IPS DF 6.9 (cell line): ENCODE measurements at regions not wholly inside any gene's neighbourhood (a gene's known extent, or its start where the extent isn't known, plus 50 kb on each side); places are given as distances from the start of the nearest gene placed in this dataset.
"Not testable (repeated sequence)": the region's sequence is repeated elsewhere in the genome, so short reads cannot be mapped to it uniquely, and the experiment has no call there.

ENCODE experiments used
- DNase-seq: peaks from one replicate; pipeline ENCODE4 v3.0.0-alpha.2; 2013; ENCODE audit warnings: low read depth, low spot score
- H3K27ac ChIP-seq: one replicate; pipeline ENCODE4 v1.5.1; 2013; ENCODE audit warnings: low read length, control low read depth
- H3K27me3 ChIP-seq: 2 replicates; pipeline ENCODE4 v1.6.1; 2013; ENCODE audit warnings: mild to moderate bottlenecking, low read length; ENCODE audit not compliant: control insufficient read depth, insufficient read depth
- H3K36me3 ChIP-seq: 2 replicates; pipeline ENCODE4 v1.6.1; 2013; ENCODE audit warnings: low read length; ENCODE audit not compliant: control insufficient read depth, insufficient read depth
- H3K4me1 ChIP-seq: 2 replicates; pipeline ENCODE4 v1.6.1; 2013; ENCODE audit warnings: low read length; ENCODE audit not compliant: control insufficient read depth, insufficient read depth
- H3K4me3 ChIP-seq: 2 replicates; pipeline ENCODE4 v1.5.1; 2013; ENCODE audit warnings: mild to moderate bottlenecking, low read length
- H3K9me3 ChIP-seq: 2 replicates; pipeline ENCODE4 v1.6.1; 2013; ENCODE audit warnings: low read length, inconsistent platforms; ENCODE audit not compliant: control insufficient read depth, insufficient read depth
- WGBS: extraction: QIAGEN DNeasy Blood & Tissue Kit; methylation state at CpG from one replicate; pipeline ENCODE4 v1.1.7; 2013; ENCODE audit warnings: mixed read lengths, missing lambda C conversion rate; ENCODE audit not compliant: insufficient read length, insufficient coverage; 5-methylcytosine and 5-hydroxymethylcytosine counted together

- Histone ChIP-seq H3K36me3 (no peaks in the 10 kb centered on the region), H3K27ac (no peak overlapping the region), H3K4me1 (no peaks in the 10 kb centered on the region), H3K4me3 (no peak overlapping the region), H3K9me3 (no peaks in the 10 kb centered on the region), H3K27me3 (no peaks in the 10 kb centered on the region)
- no CpG with 5 or more reads among the region's 3 CpGs for WGBS
- no peak for DNase-seq
Measured at GRCh38 chr1:228836427-228836826, 101.1 kb downstream of the RHOU start.

GRCh38 chr1:228837032-228837431 lies 101.8 kb downstream of the RHOU start:
- WGBS = no CpG with 5 or more reads among the region's 8 CpGs

DNA sequence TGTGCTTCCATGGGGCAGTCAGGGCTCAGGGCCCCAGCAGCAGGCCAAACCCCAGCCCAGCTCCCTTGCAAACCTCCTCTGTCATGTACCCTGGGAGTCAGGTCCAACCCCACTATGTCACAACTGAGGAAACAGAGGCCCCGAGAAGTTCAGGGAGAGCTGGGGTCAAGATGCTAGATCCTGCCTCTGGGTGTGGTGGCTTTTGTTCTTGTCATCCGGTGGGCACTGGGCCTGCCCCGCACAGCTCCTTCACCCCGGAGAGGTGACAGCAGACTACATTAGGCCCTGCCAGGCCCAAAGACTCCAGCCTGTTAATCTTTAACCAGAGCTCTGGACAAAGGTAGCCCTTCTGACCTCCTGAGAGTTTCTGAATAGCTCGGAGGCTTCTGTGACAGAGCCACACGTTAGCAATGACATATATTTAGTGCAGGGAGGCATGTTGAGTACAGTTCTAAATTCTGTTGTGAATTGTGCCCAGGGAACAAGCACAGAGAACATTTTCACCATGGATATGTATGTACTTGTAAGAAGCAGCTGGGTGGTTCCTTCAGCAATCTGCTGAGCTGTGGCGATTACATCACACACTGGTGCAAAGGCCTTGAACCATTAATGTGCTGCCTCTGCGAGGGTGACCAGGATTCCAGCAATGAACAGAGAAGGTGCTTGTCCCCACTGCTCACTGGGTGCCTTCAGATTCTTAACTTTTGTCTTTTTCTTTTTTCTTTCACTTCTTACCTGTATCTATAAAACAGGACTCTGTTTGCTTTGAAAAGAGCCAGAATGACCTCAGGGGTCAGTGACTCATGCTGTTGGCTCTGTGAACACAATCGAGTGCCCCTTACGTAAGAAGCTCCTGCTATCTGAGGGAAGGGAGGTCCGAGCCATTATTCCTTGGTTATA lies 102.8 kb downstream of the RHOU start:
- Histone ChIP-seq H3K9me3 (peaks cover 1% of the 10 kb centered on the region; the same call in 1 of the 2 replicates), H3K27ac (no peak overlapping the region), H3K27me3 (no peaks in the 10 kb centered on the region), H3K36me3 (no peaks in the 10 kb centered on the region), H3K4me3 (no peak overlapping the region), H3K4me1 (no peaks in the 10 kb centered on the region; the same call in 1 of the 2 replicates)
- DNase-seq = no peak
- no CpG with 5 or more reads among the region's 11 CpGs for WGBS

More at GRCh38 chr1:228837032-228837431, 101.8 kb downstream of the RHOU start:
- Histone ChIP-seq H3K27ac (no peak overlapping the region), H3K36me3 (no peaks in the 10 kb centered on the region), H3K4me3 (no peak overlapping the region), H3K27me3 (no peaks in the 10 kb centered on the region), H3K4me1 (no peaks in the 10 kb centered on the region; the same call in 1 of the 2 replicates), H3K9me3 (no peaks in the 10 kb centered on the region)
- DNase-seq = no peak

DNA sequence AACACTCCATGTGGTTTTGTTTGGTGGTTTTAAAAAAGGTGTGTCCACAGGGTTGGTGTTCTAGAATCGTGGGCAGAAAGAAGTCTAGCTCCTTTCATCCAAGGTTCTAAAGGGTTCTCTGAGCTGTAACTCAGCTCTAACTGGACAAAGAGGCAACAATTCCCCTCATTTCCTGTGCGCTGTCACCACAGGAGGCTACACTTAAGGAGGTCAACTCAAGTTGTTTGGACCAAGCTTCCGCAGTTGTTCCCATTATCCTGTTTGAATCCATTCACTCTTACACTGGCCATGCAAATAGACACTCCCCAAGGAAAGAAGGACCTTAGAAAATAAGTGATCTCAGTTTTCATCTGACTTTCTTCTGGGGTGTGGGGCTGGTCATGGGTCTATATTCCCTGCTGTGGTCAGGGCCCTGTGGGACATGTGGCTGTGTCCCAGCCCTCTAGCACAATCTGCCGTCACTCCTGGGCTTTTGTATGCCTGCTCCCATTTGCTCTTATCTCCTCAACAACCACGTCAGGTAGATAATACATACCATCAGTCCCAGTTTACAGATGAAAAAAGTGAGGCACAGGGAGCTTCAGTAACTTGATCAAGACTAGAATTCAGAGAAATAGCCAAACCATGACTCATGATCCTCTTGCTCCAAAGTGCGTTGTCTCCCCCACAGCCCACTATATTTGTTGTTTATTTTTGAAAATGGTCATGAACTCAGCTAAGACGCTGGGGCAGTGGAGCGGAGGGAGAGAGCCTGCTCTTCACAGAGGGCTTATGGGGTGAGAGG lies 103.6 kb downstream of the RHOU start:
- H3K4me3 ChIP-seq = no peak overlapping the region
- no peak for DNase-seq
- WGBS = no CpG with 5 or more reads among the region's 8 CpGs
- no peaks in the 10 kb centered on the region for H3K27me3 ChIP-seq
- H3K36me3 ChIP-seq = no peaks in the 10 kb centered on the region
- H3K4me1 ChIP-seq = no peaks in the 10 kb centered on the region; the same call in 1 of the 2 replicates
- H3K27ac ChIP-seq = no peak overlapping the region
- peaks cover 1% of the 10 kb centered on the region; the same call in 1 of the 2 replicates for H3K9me3 ChIP-seq

GRCh38 chr1:228839656-228840055 lies 104.4 kb downstream of the RHOU start:
- Histone ChIP-seq H3K27me3 (no peaks in the 10 kb centered on the region), H3K27ac (no peak overlapping the region), H3K4me3 (no peak overlapping the region), H3K36me3 (no peaks in the 10 kb centered on the region), H3K9me3 (peaks cover 1% of the 10 kb centered on the region; the same call in 1 of the 2 replicates), H3K4me1 (no peaks in the 10 kb centered on the region; the same call in 1 of the 2 replicates)
- no peak for DNase-seq
- no CpG with 5 or more reads among the region's 6 CpGs for WGBS

GRCh38 chr1:228841632-228842031 lies 106.4 kb downstream of the RHOU start:
- peaks cover 1% of the 10 kb centered on the region; the same call in 1 of the 2 replicates for H3K9me3 ChIP-seq
- no peaks in the 10 kb centered on the region for H3K27me3 ChIP-seq
- 100% methylated on average over 1 of the region's 4 CpGs for WGBS
- DNase-seq = no peak
- no peak overlapping the region for H3K4me3 ChIP-seq
- no peaks in the 10 kb centered on the region for H3K36me3 ChIP-seq
- no peak overlapping the region for H3K27ac ChIP-seq
- no peaks in the 10 kb centered on the region; the same call in 1 of the 2 replicates for H3K4me1 ChIP-seq

DNA sequence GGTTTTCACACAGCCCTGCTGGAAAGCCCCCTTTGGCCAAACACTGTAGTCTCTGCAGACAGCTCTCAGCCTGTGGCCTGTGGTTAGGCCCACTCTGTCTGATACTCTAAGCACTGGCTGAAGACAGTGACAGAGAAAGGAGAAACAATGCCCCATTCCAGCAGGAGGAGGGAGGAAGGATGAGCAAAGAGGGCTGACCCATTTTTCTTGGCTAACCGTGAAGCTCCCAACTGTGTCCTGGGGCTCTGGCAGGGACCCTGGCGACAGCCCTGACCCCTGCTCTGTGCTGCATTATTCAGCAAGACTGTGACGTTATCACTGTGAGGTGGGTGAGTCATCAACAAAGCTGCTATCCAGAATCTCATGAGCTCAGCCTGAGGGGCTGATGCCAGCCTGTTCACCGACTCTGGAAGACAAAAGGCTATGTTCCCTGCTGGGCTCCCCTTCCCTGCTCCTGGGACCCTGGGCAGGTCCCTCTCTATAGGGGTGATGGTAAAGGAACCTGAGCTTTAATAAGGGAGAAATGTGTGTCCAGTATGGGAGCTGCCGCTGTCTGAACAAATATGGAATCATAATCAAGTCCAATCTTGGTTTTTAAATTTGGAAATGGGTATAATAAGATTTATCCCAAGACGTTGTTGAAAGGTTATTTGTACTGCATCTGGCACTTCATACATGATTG lies 107.0 kb downstream of the RHOU start:
- H3K27me3 ChIP-seq = no peaks in the 10 kb centered on the region
- H3K9me3 ChIP-seq = peaks cover 1% of the 10 kb centered on the region; the same call in 1 of the 2 replicates
- no peak overlapping the region for H3K27ac ChIP-seq
- H3K4me1 ChIP-seq = no peaks in the 10 kb centered on the region; the same call in 1 of the 2 replicates
- DNase-seq = no peak
- H3K36me3 ChIP-seq = no peaks in the 10 kb centered on the region
- no peak overlapping the region for H3K4me3 ChIP-seq
- no CpG with 5 or more reads among the region's 6 CpGs for WGBS

DNA sequence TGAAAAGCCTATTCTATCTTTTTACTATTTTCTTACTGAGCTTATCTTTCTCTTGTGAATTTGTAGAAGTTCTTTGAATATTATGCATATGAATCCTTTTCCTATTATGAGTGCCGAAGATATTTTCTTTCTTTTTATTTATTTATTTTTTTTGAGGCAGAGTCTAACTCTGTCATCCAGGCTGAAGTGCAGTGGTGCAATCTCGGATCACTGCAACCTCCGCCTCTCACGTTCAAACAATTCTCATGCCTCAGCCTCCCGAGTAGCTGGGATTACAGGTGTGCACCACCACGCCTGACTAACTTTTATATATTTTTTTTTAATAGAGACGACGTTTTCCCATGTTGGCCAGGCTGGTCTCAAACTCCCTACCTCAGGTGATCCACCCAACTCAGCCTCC lies 109.8 kb downstream of the RHOU start:
- DNase-seq = no peak
- Histone ChIP-seq H3K9me3 (peaks cover 1% of the 10 kb centered on the region; the same call in 1 of the 2 replicates), H3K4me3 (no peak overlapping the region), H3K4me1 (no peaks in the 10 kb centered on the region; the same call in 1 of the 2 replicates), H3K27ac (no peak overlapping the region), H3K36me3 (no peaks in the 10 kb centered on the region), H3K27me3 (no peaks in the 10 kb centered on the region)
- no CpG with 5 or more reads among the region's 8 CpGs for WGBS

- H3K27me3 ChIP-seq = no peaks in the 10 kb centered on the region
- H3K27ac ChIP-seq = no peak overlapping the region
- WGBS = no CpG with 5 or more reads among the region's 1 CpG
Measured at GRCh38 chr1:228846952-228847351, 111.7 kb downstream of the RHOU start.

GRCh38 chr1:228847451-228847850 lies 112.2 kb downstream of the RHOU start:
- not testable (repeated sequence) for H3K4me1 ChIP-seq, DNase-seq, H3K27me3 ChIP-seq, H3K9me3 ChIP-seq, H3K27ac ChIP-seq, H3K36me3 ChIP-seq, H3K4me3 ChIP-seq
- WGBS = no CpG with 5 or more reads among the region's 2 CpGs

More at GRCh38 chr1:228846952-228847351, 111.7 kb downstream of the RHOU start:
- peaks cover 1% of the 10 kb centered on the region; the same call in 1 of the 2 replicates for H3K9me3 ChIP-seq
- no peaks in the 10 kb centered on the region for H3K36me3 ChIP-seq
- no peak for DNase-seq
- H3K4me3 ChIP-seq = no peak overlapping the region
- no peaks in the 10 kb centered on the region; the same call in 1 of the 2 replicates for H3K4me1 ChIP-seq
